ENCODE measurements at regions not wholly inside any gene's neighbourhood (a gene's known extent, or its start where the extent isn't known, plus 50 kb on each side); places are given as distances from the start of the nearest gene placed in this dataset.
"Not testable (repeated sequence)": the region's sequence is repeated elsewhere in the genome, so short reads cannot be mapped to it uniquely, and the experiment has no call there.

- H3K4me3 ChIP-seq (ENCODE audit: insufficient read depth, low read length, poor library complexity, severe bottlenecking); H3K36me3 ChIP-seq (ENCODE audit: low read length); H4K20me1 ChIP-seq (ENCODE audit: low read depth, low read length); H3K27ac ChIP-seq (ENCODE audit: low read depth, low read length); H3K9me3 ChIP-seq (ENCODE audit: insufficient read depth, low read length); H3K4me2 ChIP-seq (ENCODE audit: low read depth, low read length, poor library complexity, severe bottlenecking); H3F3A ChIP-seq (ENCODE audit: insufficient read depth); H3K27me3 ChIP-seq (ENCODE audit: low read length); H2AFZ ChIP-seq (ENCODE audit: low read depth, low read length, severe bottlenecking); H3K9ac ChIP-seq (ENCODE audit: low read length); H3K79me2 ChIP-seq (ENCODE audit: insufficient read depth, low read length); H3K9me2 ChIP-seq (replicated peaks; ENCODE audit: insufficient read depth, low read length): not testable (repeated sequence)
Measured at GRCh38 chr20:29881107-29881506, 1376.4 kb upstream of the DEFB115 start.

- H2AFZ ChIP-seq (ENCODE audit: low read depth, low read length, severe bottlenecking); H3K9me2 ChIP-seq (replicated peaks; ENCODE audit: insufficient read depth, low read length); H3K4me3 ChIP-seq (ENCODE audit: insufficient read depth, low read length, poor library complexity, severe bottlenecking); H3K79me2 ChIP-seq (ENCODE audit: insufficient read depth, low read length); H3K9ac ChIP-seq (ENCODE audit: low read length); H3K4me2 ChIP-seq (ENCODE audit: low read depth, low read length, poor library complexity, severe bottlenecking); H3K27me3 ChIP-seq (ENCODE audit: low read length); H4K20me1 ChIP-seq (ENCODE audit: low read depth, low read length); H3F3A ChIP-seq (ENCODE audit: insufficient read depth); H3K27ac ChIP-seq (ENCODE audit: low read depth, low read length); H3K36me3 ChIP-seq (ENCODE audit: low read length); H3K9me3 ChIP-seq (ENCODE audit: insufficient read depth, low read length): not testable (repeated sequence)
Measured at GRCh38 chr20:29883514-29884219, 1373.8 kb upstream of the DEFB115 start.

- not testable (repeated sequence) for H3K36me3 ChIP-seq (ENCODE audit: low read length); H3K27ac ChIP-seq (ENCODE audit: low read depth, low read length); H3K9me2 ChIP-seq (replicated peaks; ENCODE audit: insufficient read depth, low read length); H3K9ac ChIP-seq (ENCODE audit: low read length); H3K4me2 ChIP-seq (ENCODE audit: low read depth, low read length, poor library complexity, severe bottlenecking); H3K4me3 ChIP-seq (ENCODE audit: insufficient read depth, low read length, poor library complexity, severe bottlenecking); H3K79me2 ChIP-seq (ENCODE audit: insufficient read depth, low read length); H3K9me3 ChIP-seq (ENCODE audit: insufficient read depth, low read length); H3F3A ChIP-seq (ENCODE audit: insufficient read depth); H3K27me3 ChIP-seq (ENCODE audit: low read length); H2AFZ ChIP-seq (ENCODE audit: low read depth, low read length, severe bottlenecking); H4K20me1 ChIP-seq (ENCODE audit: low read depth, low read length)
Measured at GRCh38 chr20:29884322-29884721, 1373.1 kb upstream of the DEFB115 start.

GRCh38 chr20:29885282-29886185 lies 1371.9 kb upstream of the DEFB115 start:
- not testable (repeated sequence) for H3K79me2 ChIP-seq (ENCODE audit: insufficient read depth, low read length); H3K27me3 ChIP-seq (ENCODE audit: low read length); H3K4me2 ChIP-seq (ENCODE audit: low read depth, low read length, poor library complexity, severe bottlenecking); H3K9ac ChIP-seq (ENCODE audit: low read length); H2AFZ ChIP-seq (ENCODE audit: low read depth, low read length, severe bottlenecking); H3K9me2 ChIP-seq (replicated peaks; ENCODE audit: insufficient read depth, low read length); H3K4me3 ChIP-seq (ENCODE audit: insufficient read depth, low read length, poor library complexity, severe bottlenecking); H3K36me3 ChIP-seq (ENCODE audit: low read length); H3K9me3 ChIP-seq (ENCODE audit: insufficient read depth, low read length); H4K20me1 ChIP-seq (ENCODE audit: low read depth, low read length); H3K27ac ChIP-seq (ENCODE audit: low read depth, low read length); H3F3A ChIP-seq (ENCODE audit: insufficient read depth)

- H3K4me3 ChIP-seq (ENCODE audit: insufficient read depth, low read length, poor library complexity, severe bottlenecking); H3K4me2 ChIP-seq (ENCODE audit: low read depth, low read length, poor library complexity, severe bottlenecking); H2AFZ ChIP-seq (ENCODE audit: low read depth, low read length, severe bottlenecking); H3K9me2 ChIP-seq (replicated peaks; ENCODE audit: insufficient read depth, low read length); H3K9ac ChIP-seq (ENCODE audit: low read length); H3K27me3 ChIP-seq (ENCODE audit: low read length); H3K36me3 ChIP-seq (ENCODE audit: low read length); H3K27ac ChIP-seq (ENCODE audit: low read depth, low read length); H3F3A ChIP-seq (ENCODE audit: insufficient read depth); H3K9me3 ChIP-seq (ENCODE audit: insufficient read depth, low read length); H3K79me2 ChIP-seq (ENCODE audit: insufficient read depth, low read length); H4K20me1 ChIP-seq (ENCODE audit: low read depth, low read length): not testable (repeated sequence)
Measured at GRCh38 chr20:29891555-29891954, 1365.9 kb upstream of the DEFB115 start.

Measured in SU-DHL-6 (cell line).